A549 (cell line): ENCODE measurements at regions not wholly inside any gene's neighbourhood (a gene's known extent, or its start where the extent isn't known, plus 50 kb on each side); places are given as distances from the start of the nearest gene placed in this dataset.

Experiments
- ATAC-seq, 2 experiments: fragments of 200-7000 bp in 1 of 2; fragments of >200 bp in 1 of 2; cut with Nextera tagmentation in 1 of 2; cut with Tn5 transposase in 1 of 2; 3 replicates each; pipeline versions ENCODE4 v1.8.0 to v1.9.1; 2018 to 2020; ENCODE audit warnings: mild to moderate bottlenecking in 1 of 2, moderate library complexity in 1 of 2
- CTCF ChIA-PET: fragments of 300-600 bp; sonication (Branson Sonifier 250); formaldehyde crosslinking; extraction: SDS; loops from one replicate; lab custom pipeline; 2021; ENCODE audit warnings: antibody characterized with exemption, inconsistent platforms; lab: Yijun Ruan, JAX
- POLR2A ChIA-PET: fragments of 350-600 bp; formaldehyde crosslinking; extraction: SDS; loops from one replicate; lab custom pipeline; 2021; ENCODE audit warnings: antibody characterized with exemption, inconsistent platforms; lab: Yijun Ruan, JAX
- DNase-seq, 2 experiments: peaks; one replicate each; pipeline versions ENCODE4 v3.0.0 to v3.0.0-alpha.2; 2011 to 2016; ENCODE audit warnings: low read depth in 1 of 2, low spot score in 1 of 2
- FAIRE-seq: peaks from 2 replicates; lab custom pipeline; 2011; peaks lifted over from hg19 to GRCh38; lab: Jason Lieb, UNC
- H3K27ac ChIP-seq, 2 experiments: fragments of >200 bp; sonication (Bioruptor Twin); formaldehyde crosslinking; 3 replicates each; pipeline ENCODE4 v1.5.1; 2016 to 2017
- H3K4me1 ChIP-seq: fragments of >200 bp; sonication (Bioruptor Twin); formaldehyde crosslinking; 3 replicates; pipeline ENCODE4 v1.6.1; 2016
- H3K4me2 ChIP-seq: fragments of >200 bp; sonication (Bioruptor Twin); formaldehyde crosslinking; 3 replicates; pipeline ENCODE4 v1.6.1; 2016
- H3K4me3 ChIP-seq: fragments of >200 bp; sonication (Bioruptor Twin); formaldehyde crosslinking; 3 replicates; pipeline ENCODE4 v1.5.1; 2016
- H3K9me3 ChIP-seq: fragments of >200 bp; sonication (Bioruptor Twin); formaldehyde crosslinking; 3 replicates; pipeline ENCODE4 v1.6.1; 2016
- ATOH8 ChIP-seq: fragments of 250-450 bp; sonication (Bioruptor Pico); IDR thresholded peaks from 2 replicates; pipeline ENCODE4 v1.5.0; 2020; ENCODE audit warnings: low read depth, mild to moderate bottlenecking, moderate library complexity
- CBX8 ChIP-seq: fragments of 200-600 bp; sonication (generic); IDR thresholded peaks from 2 replicates; pipeline ENCODE4 v1.6.1; 2016
- CEBPB ChIP-seq, 2 experiments: fragments of >200 bp in 1 of 2; sonication (Bioruptor Twin) in 1 of 2; formaldehyde crosslinking in 1 of 2; IDR thresholded peaks; 2 replicates each; pipeline ENCODE4 v1.6.1; 2012 to 2016
- CHD4 ChIP-seq: fragments of 200-600 bp; sonication (generic); IDR thresholded peaks from 2 replicates; pipeline ENCODE4 v1.6.1; 2016; ENCODE audit warnings: antibody characterized with exemption, mild to moderate bottlenecking, borderline replicate concordance
- ESRRA ChIP-seq: fragments of 150-350 bp; IDR thresholded peaks from 2 replicates; pipeline ENCODE4 v1.6.1; 2014; ENCODE audit warnings: mild to moderate bottlenecking, low read length, borderline replicate concordance
- FOSL2 ChIP-seq, 2 experiments: fragments of 450-650 bp in 1 of 2; fragments of >200 bp in 1 of 2; sonication (Bioruptor Twin) in 1 of 2; formaldehyde crosslinking; IDR thresholded peaks; 2 replicates each; pipeline versions ENCODE4 v1.5.0 to v1.6.1; 2016 to 2020; ENCODE audit warnings: mild to moderate bottlenecking in 1 of 2, moderate library complexity in 1 of 2
- GATA3 ChIP-seq: IDR thresholded peaks from 2 replicates; pipeline ENCODE4 v1.6.1; 2012; ENCODE audit warnings: borderline replicate concordance
- HEYL ChIP-seq: fragments of 250-450 bp; sonication (Bioruptor Pico); IDR thresholded peaks from 2 replicates; pipeline ENCODE4 v1.8.0; 2021; ENCODE audit warnings: mild to moderate bottlenecking, moderate library complexity
- HOXB13 ChIP-seq: fragments of 250-450 bp; sonication (Bioruptor Pico); IDR thresholded peaks from 2 replicates; pipeline ENCODE4 v1.5.0; 2020; ENCODE audit warnings: low read depth, mild to moderate bottlenecking, moderate library complexity
- JUN ChIP-seq, 2 experiments: fragments of >200 bp; sonication (Bioruptor Twin); formaldehyde crosslinking; IDR thresholded peaks; 2 replicates in 1 of 2; 3 replicates in 1 of 2; pipeline ENCODE4 v1.6.1; 2016 to 2017
- JUNB ChIP-seq: fragments of >200 bp; sonication (Bioruptor Twin); formaldehyde crosslinking; IDR thresholded peaks from 2 replicates; pipeline ENCODE4 v1.6.1; 2016
- MYC ChIP-seq: IDR thresholded peaks from 2 replicates; pipeline ENCODE4 v1.6.1; 2012; ENCODE audit warnings: mild to moderate bottlenecking, inconsistent platforms, low read length, improper control_type of control experiment, borderline replicate concordance
- POLR2A ChIP-seq: IDR thresholded peaks from 2 replicates; pipeline ENCODE4 v1.6.1; 2012; ENCODE audit warnings: mild to moderate bottlenecking, low read length
- POLR2AphosphoS2 ChIP-seq: conservative IDR thresholded peaks from 2 replicates; pipeline ENCODE4 v1.6.1; 2012; ENCODE audit warnings: low read length, improper control_type of control experiment, inconsistent platforms
- RARB ChIP-seq: fragments of 250-450 bp; sonication (Bioruptor Pico); IDR thresholded peaks from 2 replicates; pipeline ENCODE4 v1.8.0; 2021; ENCODE audit warnings: mild to moderate bottlenecking, moderate library complexity
- RNF2 ChIP-seq: fragments of 200-600 bp; sonication (generic); IDR thresholded peaks from 2 replicates; pipeline ENCODE4 v1.6.1; 2016; ENCODE audit warnings: low read depth, mild to moderate bottlenecking, antibody characterized with exemption, moderate library complexity, borderline replicate concordance
- TP53 ChIP-seq: fragments of 250-450 bp; sonication (Bioruptor Pico); IDR thresholded peaks from 2 replicates; pipeline ENCODE4 v1.5.0; 2021; ENCODE audit warnings: mild to moderate bottlenecking, moderate library complexity
- ZFP36 ChIP-seq: fragments of 450-650 bp; IDR thresholded peaks from 2 replicates; pipeline ENCODE4 v1.6.1; 2014; ENCODE audit warnings: borderline replicate concordance; ENCODE audit not compliant: partially characterized antibody
- ZNF302 ChIP-seq: fragments of 250-450 bp; sonication (Bioruptor Pico); IDR thresholded peaks from 2 replicates; pipeline ENCODE4 v1.9.0; 2021; ENCODE audit warnings: inconsistent platforms, mild to moderate bottlenecking, moderate library complexity
- ZSCAN20 ChIP-seq: fragments of 250-450 bp; sonication (Bioruptor Pico); IDR thresholded peaks from 2 replicates; pipeline ENCODE4 v1.8.0; 2022; ENCODE audit warnings: mild to moderate bottlenecking, moderate library complexity
- WGBS: methylation state at CpG from one replicate; pipeline ENCODE4 v1.1.6; 2017; ENCODE audit errors: missing lambda C conversion rate; 5-methylcytosine and 5-hydroxymethylcytosine counted together
- TF ChIP-seq, protein P1 (sequence below): IDR thresholded peaks from 2 replicates; pipeline ENCODE4 v1.6.1; 2012
- TF ChIP-seq, protein P2 (sequence below): IDR thresholded peaks from 2 replicates; pipeline ENCODE4 v1.6.1; 2012
- TF ChIP-seq, protein P3 (sequence below): fragments of >200 bp; sonication (Bioruptor Twin); formaldehyde crosslinking; IDR thresholded peaks from 3 replicates; pipeline ENCODE4 v1.6.1; 2016

DNA sequence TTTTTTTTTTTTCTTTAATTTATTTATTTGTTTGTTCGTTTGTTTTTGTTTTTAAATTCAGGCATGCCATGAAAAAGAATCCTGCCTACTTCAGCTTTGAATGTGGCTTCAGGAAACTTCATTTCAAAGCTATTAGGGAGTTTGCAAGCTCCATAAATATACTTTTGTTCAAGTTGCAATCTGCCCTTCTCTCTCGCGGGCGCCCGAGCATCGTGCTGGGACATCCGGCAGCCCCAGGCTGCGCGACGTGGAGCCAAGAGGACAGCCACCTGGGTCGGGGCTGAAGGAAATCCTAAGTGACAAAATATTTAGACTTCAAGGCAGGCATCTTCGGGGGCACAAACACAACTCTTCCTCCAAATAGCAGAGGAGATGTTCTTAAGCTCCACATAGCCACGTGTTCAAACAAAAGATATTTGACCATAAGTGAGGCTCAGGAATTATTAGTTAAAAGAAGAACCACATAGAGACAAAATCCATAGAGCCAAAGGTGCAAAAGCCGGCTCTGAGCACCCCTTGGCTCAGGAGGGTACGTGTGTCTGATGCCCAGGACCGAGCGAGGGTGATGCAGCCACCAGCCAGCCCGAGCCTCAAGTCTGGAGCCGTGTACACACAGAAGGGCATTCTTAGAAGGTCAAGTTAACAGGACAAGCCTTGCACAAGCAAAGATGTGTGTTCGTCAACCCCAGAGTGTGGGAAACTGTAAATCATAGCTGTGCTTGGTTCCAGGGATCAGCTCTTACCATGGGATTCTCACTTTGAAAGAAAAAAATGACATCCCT, 256.5 kb upstream of the SALL3 start:
- ChIA-PET POLR2A (no interaction called here), CTCF (interaction anchor here (0.8 kb wide), 1 partner anchor 39 kb away, joined by 3 read pairs; no protein-coding TSS in a partner anchor)
- DNase-seq (no peak), FAIRE-seq (no peak), ATAC-seq (no peak)
- Histone ChIP-seq H3K27ac (no peak overlapping the region), H3K4me2 (no peak overlapping the region), H3K4me1 (no peaks in the 10 kb centered on the region), H3K9me3 (no peaks in the 10 kb centered on the region), H3K4me3 (no peak overlapping the region)
- 40% methylated on average over 20 of the region's 20 CpGs for WGBS
- TF ChIP-seq CBX8 (no peak), TP53 (CRISPR knock-in tag) (no peak), FOSL2 (IDR thresholded peaks at IDR 0.05) (no peak), FOSL2 (CRISPR knock-in tag; IDR thresholded peaks at IDR 0.05) (no peak), ZFP36 (no peak), CEBPB (IDR thresholded peaks at IDR 0.05) (no peak), ESRRA (no peak), ZNF302 (no peak), POLR2A (no peak), HOXB13 (no peak), ZSCAN20 (CRISPR knock-in tag) (no peak), GATA3 (no peak), CHD4 (no peak), RNF2 (no peak), RARB (CRISPR knock-in tag) (no peak), MYC (no peak), JUNB (no peak), JUN (IDR thresholded peaks at IDR 0.05) (no peak)
- TF ChIP-seq, protein P1, sequence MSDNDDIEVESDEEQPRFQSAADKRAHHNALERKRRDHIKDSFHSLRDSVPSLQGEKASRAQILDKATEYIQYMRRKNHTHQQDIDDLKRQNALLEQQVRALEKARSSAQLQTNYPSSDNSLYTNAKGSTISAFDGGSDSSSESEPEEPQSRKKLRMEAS = no peak

DNA sequence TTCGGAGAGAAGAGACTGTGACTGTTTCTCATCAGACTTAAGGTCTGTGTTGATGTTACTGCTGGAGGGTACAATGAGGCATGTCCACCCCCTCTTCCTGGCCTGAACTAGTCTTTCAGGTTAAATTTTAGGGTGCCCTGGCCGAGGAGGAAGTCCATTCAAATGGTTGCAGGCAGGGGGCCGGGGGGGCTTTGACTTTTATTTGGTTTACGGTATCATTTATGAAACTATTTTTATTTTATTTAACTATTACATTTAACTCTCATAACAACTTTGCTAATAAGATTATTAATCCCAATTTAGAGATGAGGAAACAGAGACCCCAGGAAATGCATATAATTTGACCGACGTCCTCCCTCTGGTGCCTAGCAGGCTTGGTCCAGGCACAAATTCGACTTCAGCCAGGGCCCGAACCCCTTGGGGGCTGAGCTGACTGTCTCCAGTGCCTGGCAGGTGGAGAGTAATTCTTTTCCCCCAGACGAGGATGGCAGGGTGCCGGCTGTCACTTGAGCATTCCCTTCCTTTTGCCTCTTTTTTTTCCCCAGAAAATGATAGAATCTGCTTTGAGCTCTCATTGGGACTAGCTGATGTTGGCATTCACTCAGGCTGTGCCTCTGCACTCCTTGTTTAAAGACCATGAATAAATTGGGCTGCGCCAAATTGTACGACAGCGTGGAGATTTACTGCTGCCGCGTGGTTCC, 255.3 kb upstream of the SALL3 start:
- no peak for DNase-seq
- CTCF ChIA-PET = no interaction called here
- H3K27ac ChIP-seq = no peak overlapping the region
- no peak for TF ChIP-seq MYC
- no peak for TF ChIP-seq HEYL
- TF ChIP-seq, protein P2, sequence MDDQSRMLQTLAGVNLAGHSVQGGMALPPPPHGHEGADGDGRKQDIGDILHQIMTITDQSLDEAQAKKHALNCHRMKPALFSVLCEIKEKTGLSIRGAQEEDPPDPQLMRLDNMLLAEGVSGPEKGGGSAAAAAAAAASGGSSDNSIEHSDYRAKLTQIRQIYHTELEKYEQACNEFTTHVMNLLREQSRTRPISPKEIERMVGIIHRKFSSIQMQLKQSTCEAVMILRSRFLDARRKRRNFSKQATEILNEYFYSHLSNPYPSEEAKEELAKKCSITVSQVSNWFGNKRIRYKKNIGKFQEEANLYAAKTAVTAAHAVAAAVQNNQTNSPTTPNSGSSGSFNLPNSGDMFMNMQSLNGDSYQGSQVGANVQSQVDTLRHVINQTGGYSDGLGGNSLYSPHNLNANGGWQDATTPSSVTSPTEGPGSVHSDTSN = no peak
- TF ChIP-seq ATOH8 (CRISPR knock-in tag) = no peak
- TF ChIP-seq POLR2AphosphoS2 = no peak
- no peak for TF ChIP-seq CHD4
- TF ChIP-seq, protein P3, sequence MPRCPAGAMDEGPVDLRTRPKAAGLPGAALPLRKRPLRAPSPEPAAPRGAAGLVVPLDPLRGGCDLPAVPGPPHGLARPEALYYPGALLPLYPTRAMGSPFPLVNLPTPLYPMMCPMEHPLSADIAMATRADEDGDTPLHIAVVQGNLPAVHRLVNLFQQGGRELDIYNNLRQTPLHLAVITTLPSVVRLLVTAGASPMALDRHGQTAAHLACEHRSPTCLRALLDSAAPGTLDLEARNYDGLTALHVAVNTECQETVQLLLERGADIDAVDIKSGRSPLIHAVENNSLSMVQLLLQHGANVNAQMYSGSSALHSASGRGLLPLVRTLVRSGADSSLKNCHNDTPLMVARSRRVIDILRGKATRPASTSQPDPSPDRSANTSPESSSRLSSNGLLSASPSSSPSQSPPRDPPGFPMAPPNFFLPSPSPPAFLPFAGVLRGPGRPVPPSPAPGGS = no peak
- no peak overlapping the region for H3K4me3 ChIP-seq
- H3K9me3 ChIP-seq = no peaks in the 10 kb centered on the region
- 34% methylated on average over 15 of the region's 15 CpGs for WGBS
- no peak for ATAC-seq
- FAIRE-seq = no peak
- H3K4me2 ChIP-seq = no peak overlapping the region
- H3K4me1 ChIP-seq = no peaks in the 10 kb centered on the region
- POLR2A ChIA-PET = no interaction called here
